ENCODE measurements at regions not wholly inside any gene's neighbourhood (a gene's known extent, or its start where the extent isn't known, plus 50 kb on each side); places are given as distances from the start of the nearest gene placed in this dataset.

DNA sequence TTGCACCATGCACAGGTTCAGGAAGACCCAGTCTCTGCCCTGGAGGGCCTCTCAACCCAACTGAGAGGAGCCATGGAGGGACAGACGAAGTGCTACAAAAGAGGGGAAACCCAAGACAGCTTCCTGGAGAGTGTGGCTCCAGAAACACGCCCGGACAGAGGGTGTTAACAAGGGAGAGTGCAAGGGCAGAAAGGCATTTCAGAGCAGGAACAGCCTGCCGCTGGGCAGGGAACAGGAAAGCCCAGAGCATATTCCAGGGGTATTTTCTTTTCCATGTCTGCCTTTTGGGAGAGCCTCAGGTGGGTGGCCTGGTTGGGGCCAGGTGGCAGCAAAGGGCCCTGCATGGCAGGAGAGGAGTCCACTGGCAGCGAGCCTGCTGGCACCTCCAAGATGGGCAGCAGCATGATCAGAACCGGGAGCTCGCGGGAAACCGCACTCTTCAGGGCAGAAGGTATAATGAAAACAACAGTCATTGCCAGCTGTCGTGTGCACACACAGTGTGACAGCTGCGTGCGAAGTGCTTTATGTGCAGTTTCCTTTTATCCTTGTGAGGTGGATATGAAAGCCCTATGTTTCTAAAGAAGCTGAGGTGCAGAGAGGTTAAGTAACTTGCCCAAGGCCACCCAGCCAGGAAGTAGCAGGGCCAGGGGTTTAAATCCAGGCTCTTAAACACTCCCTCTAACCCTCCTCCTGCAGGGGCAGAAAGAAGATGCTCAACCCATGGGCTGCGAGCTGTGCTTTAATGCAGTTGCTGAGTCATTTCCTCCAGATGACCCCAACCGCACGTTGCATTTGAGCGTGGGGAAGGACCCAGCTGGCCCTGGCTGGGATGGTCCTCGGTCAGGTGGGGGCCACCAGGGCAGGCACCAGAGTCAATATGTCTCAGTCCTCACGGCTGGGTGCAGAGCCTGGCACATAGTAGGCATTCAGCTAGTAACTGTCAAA lies 128.6 kb downstream of the OAT start:
- TF ChIP-seq, protein P1, sequence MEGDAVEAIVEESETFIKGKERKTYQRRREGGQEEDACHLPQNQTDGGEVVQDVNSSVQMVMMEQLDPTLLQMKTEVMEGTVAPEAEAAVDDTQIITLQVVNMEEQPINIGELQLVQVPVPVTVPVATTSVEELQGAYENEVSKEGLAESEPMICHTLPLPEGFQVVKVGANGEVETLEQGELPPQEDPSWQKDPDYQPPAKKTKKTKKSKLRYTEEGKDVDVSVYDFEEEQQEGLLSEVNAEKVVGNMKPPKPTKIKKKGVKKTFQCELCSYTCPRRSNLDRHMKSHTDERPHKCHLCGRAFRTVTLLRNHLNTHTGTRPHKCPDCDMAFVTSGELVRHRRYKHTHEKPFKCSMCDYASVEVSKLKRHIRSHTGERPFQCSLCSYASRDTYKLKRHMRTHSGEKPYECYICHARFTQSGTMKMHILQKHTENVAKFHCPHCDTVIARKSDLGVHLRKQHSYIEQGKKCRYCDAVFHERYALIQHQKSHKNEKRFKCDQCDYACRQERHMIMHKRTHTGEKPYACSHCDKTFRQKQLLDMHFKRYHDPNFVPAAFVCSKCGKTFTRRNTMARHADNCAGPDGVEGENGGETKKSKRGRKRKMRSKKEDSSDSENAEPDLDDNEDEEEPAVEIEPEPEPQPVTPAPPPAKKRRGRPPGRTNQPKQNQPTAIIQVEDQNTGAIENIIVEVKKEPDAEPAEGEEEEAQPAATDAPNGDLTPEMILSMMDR (IDR thresholded peaks at IDR 0.05), result no peak
- TF ChIP-seq EZH2 (IDR thresholded peaks at IDR 0.05) (no peak), EZH2phosphoT487 (IDR thresholded peaks at IDR 0.05) (no peak)
